GM19463 (cell line): ENCODE measurements at regions not wholly inside any gene's neighbourhood (a gene's known extent, or its start where the extent isn't known, plus 50 kb on each side); places are given as distances from the start of the nearest gene placed in this dataset.

Experiments
- ATAC-seq: cut with Tn5 transposase; IDR thresholded peaks from one replicate; pipeline ENCODE4 v1.9.1; 2021; ENCODE audit warnings: mild to moderate bottlenecking, moderate library complexity; ENCODE audit not compliant: unreplicated experiment

DNA sequence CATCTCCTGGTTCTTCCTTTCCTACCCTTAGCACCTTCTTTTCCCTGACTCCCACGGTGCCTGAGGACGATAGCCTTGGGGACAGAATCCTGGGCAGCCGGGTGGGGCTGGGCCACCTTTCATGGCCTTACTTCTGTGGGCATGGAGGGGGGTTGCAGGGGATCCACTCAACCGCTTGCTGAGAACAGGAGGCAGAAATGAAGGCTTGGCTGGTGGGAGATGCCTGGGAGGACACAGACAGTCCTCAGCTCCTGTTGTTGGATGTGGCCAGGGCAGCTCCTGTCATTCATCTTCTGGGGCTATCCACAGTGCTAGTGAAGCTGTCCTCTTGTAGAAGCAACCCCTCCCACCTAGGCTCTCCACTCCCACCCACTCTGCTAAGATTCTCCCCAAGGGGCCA lies 95.5 kb upstream of the CELF4 start:
- no peak for ATAC-seq

DNA sequence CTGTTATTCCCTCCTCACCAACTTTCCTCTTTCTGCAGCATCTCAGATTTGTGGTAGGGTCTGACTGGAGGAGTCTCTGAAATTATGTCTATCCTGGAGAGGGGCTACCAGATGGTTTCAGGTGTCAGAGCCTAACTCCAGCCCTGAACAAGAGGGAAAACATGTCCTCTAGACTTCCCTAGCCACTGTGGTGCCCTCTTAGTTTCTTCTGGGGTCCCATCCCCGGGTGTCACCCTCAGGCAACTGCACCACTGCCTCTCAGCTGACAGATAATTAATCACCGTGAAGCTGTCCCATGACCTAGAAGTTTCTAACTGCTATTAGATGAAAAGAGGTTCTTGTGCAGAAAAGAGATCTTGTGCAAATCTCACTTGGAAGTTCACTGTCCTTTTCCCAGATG lies 95.1 kb upstream of the CELF4 start:
- ATAC-seq, result no peak

DNA sequence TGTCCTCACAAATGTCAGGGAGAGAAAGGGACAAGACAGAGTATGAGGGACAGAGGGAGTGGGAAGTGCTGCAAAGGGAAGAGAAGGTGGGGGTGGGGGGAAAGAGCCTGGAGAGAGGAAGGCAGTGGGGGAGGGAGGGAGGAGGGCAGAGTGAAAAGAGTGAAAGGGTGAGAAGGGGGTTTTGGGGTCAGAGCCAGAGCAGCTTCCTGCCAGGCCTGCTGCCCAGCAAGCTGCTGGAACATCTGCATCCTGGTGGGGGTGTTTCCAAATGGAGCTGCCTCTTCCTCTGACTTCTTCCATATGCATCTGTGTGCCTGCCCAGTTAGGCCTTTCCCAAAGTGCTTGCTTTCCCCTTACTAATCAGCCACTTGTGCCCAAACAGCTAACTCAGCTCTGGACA lies 94.3 kb upstream of the CELF4 start:
- ATAC-seq, result no peak

DNA sequence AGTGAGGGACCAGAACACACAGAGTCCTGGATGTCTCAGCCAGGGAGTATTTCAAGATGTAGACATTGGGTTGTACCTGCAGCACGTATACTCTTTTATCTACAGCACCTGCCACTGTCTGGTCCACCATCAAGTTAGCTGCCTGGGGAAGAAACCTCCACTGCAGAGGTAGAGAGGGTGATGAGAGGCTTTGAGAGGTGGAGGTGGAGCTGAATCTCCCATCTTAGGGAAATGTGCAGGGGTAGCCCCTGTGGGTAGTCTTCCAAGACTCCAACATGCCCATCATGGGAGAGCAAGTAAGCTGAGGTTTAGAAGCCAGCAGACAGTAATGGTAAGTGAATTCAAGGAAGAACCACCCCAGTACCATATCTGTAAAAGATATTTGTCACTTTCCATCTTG lies 93.3 kb upstream of the CELF4 start:
- ATAC-seq, result no peak

DNA sequence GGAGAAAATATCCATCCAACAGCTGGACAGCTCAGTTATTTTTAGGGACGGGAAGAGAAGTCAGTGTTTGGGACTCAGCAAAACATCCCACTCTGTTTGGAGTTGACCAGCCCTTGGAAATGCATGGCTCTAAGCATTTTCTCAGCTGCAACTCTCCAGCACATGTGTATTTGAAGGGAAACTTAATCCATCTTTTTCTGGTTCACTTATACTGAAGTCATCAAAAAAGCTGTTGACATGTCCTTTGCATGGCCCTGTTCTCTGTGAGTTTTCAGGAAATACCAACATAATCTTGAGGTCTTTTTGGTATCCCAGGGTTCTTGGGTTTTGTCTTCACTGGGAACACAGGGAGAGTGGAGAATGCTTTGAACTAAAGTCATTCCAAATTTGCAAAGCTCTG lies 91.9 kb upstream of the CELF4 start:
- no peak for ATAC-seq

DNA sequence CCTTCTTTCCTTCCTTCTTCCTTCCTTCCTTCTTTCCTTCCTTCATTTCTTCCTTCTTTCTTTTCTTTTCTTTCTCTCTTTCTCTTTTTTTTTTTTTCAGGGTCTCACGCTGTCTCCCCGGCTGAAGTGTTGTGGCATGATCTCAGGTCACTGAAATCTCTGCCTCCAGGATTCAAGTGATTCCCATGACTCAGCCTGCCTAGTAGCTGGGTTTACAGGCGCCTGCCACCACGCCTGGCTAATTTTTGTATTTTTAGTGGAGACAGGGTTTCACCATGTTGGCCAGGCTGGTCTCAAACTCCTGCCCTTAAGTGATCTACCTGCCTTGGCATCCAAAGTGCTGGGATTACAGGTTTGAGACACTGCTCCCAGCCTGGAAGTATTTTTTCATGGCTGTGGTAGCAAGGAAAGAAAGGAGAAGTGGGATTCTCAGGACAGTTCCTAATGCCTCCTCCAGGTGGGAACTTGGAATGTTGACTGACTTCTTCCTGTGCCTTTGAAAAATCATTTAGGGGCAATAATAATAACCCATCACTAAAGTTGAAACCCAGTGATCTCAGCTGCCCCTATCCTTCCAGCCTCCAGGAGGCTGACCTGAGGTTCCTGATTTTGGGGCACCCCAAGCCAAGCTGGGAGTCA lies 89.3 kb upstream of the CELF4 start:
- no peak for ATAC-seq

DNA sequence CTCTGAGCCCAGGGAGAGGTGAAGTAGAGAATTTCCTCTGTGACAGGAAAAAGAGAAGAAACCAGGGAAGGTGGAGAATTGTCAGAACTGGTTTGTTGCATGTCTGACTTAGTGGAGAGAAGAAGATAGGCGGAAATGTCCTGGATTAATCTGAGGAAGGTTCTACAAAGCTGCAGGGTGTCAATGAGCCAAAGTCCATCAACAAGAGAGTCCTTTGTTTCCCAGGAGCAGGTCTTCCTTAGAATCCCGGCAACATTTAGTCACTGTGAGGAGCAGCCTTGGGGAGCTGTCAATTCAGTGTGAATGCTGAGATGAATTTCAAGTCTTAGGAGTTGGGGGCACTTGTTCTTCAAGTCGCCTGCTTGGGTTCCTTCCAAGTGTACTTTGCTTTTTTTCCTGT lies 88.4 kb upstream of the CELF4 start:
- ATAC-seq, result no peak

DNA sequence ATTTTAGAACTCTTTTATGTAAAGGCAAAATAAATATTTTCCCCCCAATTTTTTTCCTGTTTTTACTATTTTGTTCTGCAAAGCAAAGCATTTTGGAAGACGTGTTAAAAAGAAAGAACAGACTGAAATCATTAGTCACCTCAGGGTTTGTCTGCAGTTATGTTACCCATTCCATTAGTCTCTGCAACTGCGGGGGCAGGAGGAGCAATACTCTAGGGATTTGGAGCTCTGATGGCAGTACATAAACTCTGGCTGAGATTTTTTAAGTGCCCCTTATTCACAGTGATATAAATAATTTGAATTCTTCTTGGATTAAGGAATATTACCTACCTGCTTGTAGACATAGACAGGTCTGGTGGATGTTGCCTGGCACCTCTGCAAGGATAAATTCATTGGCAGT lies 88.0 kb upstream of the CELF4 start:
- no peak for ATAC-seq

DNA sequence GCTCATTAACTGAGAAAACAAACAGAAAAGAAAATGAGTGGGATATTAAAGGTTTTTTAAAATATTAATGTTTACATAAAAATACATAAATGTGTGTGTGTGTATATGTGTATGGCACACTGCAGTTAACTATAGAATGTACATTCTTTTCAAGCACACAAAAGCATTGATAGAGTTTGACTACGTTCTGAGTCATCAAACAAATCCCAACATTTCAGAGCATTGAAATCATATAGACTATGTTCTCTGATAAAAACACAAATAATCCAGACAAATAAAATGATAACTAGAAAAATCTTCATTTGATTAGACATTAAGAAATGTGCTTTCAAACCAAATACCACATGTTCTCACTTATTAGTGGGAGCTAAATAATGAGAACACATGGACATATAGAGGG lies 84.3 kb upstream of the CELF4 start:
- ATAC-seq, result no peak

DNA sequence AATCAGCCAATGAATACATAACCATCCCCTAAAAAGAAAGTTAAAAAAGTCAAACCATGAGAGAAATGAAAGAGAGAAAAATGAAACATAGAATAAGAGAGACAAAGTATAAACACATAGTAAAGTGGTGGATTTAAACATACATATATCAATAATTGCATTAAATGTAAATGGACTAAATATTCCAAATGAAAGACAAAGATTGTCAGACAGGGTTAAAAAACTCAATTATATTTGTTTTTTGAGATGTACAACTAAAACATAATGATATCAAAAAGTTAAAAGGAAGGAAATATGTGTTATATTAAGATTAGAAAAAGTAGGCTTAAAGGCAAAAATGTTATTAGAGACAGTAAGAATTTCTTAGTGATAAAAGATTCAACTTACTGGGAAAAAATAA lies 83.8 kb upstream of the CELF4 start:
- no peak for ATAC-seq

DNA sequence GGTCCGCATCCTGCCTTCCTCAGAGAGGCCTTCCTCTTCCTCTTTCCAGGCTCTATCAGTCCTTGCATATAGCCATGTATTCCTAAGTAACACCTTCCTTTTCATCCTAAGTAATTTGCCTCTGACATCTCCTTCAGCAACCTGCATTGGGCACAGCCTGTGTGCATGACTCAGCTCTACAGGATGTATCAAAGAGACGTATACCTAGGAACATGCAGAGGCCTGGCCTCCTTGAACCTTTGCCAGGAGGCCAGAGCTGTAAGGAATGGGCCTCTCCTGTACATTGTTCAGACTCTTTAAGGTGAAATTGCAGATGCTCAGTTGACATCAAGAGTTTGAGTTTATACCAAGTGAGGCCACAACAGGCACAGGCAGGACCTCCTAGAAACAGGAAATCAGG lies 76.0 kb upstream of the CELF4 start:
- ATAC-seq, result no peak

DNA sequence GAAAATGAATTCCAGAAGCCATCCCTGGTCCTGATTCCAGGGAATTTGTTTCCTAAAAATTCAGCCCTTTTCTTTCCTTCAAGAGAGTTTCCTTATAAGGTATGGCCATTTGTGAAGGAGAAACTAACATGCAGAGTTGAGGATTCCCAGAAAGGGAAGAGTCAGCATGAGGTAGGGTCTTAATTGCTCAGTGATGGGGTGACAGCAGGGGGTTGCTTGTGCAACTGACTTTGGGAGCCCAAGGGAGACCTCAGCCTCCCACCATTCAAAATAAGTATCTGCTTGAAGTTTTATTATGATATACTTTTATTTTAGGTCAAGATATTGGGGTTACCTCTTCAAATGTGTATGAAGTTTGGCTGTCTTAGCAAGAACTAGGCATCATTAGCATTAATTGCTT lies 74.9 kb upstream of the CELF4 start:
- ATAC-seq, result no peak

DNA sequence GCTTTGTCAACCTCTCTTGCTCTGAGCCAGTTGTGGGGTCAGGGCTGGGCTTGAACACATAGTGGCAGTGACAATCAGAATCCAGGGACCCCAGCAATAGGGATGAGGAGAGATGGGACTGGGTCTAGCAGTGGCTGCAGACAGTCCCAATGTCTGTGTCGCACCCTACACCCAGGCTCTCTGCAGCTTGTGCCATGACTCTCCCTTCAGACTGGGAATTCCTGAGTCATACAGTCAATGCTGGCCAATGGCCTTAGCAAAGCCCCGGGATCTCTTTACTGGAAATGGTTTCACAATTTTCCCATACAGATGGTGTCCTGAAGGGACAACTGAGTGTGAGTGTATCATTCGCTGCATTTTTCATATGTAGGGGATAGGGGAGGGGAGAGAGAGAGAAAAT lies 74.2 kb upstream of the CELF4 start:
- ATAC-seq, result no peak

DNA sequence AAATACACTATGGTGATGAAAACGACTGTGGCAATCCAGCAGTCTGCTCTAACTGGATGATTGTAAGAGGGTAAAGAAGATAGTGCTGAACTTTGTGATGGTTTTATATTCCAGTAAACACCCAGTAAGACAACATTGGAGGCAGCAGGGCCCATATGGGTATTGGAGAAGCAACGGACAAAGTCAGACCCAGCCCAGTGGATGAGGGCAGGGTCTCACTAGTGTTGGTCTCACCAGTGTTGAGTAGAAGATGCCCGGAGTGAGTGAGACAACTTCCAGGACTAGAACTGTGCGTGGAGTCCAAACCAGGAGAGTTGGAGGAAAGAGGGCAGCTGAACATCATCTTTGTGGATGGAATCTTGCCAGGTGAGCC lies 71.9 kb upstream of the CELF4 start:
- no peak for ATAC-seq

DNA sequence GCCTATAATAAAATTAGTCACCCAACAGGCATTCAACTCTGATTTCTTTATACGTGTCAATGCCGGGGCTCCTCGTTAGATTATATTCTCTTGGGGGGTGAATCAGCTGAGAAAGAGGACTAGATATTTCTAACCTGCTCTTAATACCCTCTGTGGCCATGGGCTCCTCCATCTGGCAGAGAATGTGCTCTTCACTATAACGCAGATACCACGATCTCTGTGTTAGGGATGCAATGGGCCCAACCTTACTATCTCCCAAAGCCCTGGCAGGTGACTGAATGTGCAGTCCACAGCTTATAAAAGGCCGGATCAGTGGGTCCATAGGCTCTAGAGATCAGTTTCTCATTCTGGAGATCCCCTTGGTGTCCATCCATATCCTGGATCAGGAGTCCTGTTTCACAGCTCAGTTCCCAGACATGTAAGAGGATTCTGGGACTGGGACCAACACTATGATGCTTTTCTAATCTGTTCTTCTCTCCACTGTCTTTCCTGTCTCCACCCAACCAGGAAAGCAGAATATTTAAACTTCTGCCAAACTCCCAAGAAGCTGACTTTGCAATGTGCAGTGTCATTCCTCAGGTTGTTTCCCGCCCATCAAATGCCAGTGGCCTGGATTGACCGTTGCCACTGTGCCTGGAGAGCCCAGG lies 71.4 kb upstream of the CELF4 start:
- no peak for ATAC-seq

DNA sequence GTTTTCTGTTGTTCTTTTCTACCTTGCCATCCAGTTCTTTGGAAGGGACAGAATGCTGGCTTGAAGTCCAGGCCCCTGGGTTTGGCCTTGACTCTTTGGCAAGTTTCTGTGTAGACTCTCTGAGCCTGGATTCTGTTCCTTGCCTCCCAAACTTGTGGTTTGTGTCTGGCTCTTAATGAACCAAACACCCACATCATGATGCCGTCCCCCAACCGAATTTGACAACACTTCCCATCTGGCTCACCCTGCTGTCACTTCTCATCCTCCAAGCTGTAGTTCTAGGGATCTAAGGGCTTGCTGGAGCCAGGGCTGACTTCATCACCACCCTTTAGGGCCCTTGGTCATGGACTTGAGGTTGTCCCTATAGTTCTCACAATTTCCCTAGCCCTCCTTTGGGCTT lies 68.9 kb upstream of the CELF4 start:
- no peak for ATAC-seq

DNA sequence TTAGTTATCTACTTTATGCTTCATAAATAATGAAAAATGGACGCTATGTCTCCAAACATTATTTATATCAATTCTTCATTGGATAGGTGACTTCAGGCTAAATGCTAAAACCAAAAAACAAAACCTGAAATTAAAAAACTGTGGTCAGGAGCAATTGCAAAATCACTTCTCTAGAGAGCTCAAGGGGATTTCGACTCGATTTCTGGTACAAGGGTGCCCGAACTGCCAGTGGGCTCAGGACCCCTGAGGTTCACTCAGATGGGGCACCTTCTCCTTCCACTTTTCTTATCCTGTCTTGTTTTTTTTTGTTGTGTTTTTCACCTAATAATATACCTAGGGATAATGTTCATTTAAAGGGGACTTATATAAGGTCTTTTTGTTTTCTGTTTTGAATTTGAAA lies 65.8 kb upstream of the CELF4 start:
- no peak for ATAC-seq

DNA sequence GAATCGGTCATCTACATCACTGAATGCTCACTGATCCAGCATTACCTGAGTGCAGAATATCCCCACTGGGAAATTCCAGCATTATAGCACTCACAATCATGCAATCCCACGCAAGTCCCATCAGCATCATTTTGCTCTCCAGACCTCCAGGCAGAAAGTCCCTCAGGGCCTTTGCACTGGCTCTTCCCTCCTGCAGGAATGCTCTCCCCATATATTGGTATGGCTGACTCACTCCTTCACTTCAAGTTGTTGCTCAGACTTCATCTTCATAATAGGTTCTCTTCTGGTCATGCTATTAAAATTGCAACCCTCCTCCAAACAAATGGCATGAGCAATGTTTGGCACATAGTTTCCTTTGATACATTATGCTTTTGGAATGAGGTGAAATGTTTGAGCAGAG lies 64.7 kb upstream of the CELF4 start:
- no peak for ATAC-seq

DNA sequence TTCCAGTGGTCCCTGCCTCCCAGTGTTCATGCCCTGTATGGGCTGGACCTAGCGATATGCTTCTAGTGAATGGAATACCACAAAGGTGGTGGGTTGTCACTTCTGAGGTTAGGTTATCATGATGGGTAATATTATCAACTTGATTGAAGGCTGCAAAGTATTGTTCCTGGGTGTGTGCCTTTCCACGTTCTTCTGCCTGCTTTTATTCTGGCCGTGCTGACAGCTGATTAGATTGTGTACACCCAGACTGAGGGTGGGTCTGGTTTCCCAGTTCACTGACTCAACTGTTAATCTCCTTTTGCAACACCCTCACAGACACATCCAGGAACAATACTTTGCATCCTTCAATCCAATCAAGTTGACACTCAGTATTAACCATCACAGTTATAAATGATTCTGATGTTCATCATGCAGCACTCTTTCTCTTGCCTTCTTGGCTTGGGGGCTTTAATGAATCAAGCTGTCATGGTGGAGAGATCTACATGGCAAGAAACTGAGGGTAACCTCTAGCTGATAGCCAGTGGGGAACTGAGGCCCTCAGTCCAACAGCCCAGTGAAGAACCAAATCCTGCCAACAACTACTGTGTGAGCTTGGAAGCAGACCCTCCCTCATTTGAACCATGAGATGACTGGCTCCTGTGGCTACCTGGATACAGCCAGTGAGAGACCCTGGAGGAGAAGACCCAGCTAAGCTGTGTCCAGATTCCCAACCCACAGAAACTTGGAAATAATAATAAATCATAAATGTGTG lies 63.0 kb upstream of the CELF4 start:
- ATAC-seq, result no peak

DNA sequence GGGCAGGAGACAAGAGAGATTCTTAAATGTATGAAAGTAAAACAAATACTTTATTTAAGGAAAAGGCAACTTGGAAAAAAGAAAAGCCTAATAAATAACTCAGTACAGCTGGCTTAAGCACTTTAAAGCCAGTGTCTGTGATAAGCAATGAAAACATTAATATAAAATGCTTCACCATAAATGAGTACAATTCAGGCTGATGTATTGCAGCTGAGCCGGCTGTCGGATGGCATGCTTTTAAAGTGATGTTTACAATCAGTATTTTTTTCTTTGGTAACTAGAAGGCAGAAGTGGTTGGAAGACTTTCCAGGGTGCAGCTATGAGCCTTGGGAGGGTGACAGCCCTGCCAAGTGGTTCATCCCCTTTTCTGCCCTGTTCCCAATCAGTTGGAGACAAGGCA lies 58.7 kb upstream of the CELF4 start:
- no peak for ATAC-seq

DNA sequence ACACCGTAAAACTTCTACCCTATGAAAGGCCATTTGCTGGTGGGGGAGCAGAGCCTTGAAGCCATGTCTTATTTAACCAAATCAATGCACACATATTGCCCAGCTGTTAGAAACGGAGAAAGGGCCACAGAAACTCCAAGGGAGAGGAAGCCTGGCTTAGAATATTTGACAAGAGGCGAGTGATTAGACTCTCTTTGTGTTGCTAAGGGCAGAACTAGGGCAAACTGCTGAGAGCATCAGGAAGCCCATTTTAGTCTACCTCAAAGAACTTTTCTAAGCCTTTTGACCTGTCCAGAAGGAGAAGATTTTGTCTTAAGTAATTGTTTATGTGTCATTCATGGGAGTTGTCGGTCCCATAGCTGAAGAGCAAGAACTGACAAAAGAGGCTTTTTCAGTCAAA lies 54.4 kb upstream of the CELF4 start:
- no peak for ATAC-seq

DNA sequence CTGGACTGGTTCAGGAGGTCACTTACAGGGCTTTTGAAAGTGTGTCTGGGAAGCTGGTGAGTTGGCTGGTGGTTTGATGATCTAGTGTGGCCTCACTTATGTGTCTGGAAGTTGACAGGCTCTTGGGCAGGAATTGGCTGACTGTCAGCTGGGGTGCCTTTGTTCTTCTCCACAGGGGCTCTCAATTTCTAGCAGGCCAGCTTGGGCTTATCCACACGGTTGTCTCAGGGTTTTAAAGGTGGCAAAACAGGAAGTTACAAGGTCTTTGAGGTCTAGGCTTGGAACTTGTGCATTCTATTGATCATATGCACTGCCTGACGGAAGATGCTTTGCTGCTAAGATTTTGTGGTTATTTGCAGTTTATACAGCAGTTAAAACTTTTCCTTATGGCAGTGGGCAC lies 52.0 kb upstream of the CELF4 start:
- no peak for ATAC-seq
